ENCODE measurements at regions not wholly inside any gene's neighbourhood (a gene's known extent, or its start where the extent isn't known, plus 50 kb on each side); places are given as distances from the start of the nearest gene placed in this dataset.
A peak's percentile ranks its signal among the peaks of the same experiment; 100 is the strongest.

GRCh38 chr1:181390410-181391077 is 92.8 kb upstream of the CACNA1E start:
- DNase-seq = no peak
- POLR2A ChIA-PET = no interaction called here
- H3K9me3 Mint-ChIP-seq = no peaks in the 10 kb centered on the region

GRCh38 chr1:181391301-181391900 is 91.9 kb upstream of the CACNA1E start:
- Mint-ChIP-seq H3K27ac (no peak overlapping the region), H3K4me3 (no peak overlapping the region), H3K27me3 (no peaks in the 10 kb centered on the region), H3K4me1 (ENCODE audit: low read depth) (peaks cover 24% of the 10 kb centered on the region), H3K9me3 (no peaks in the 10 kb centered on the region), H3K36me3 (no peaks in the 10 kb centered on the region)
- no peak for DNase-seq
- CTCF ChIA-PET = interaction anchor here (1.1 kb wide), 1 partner anchor 34 kb away, joined by 3 read pairs; no protein-coding TSS in a partner anchor
- intact Hi-C loops (cut with micrococcal nuclease) = loop anchor here (10.0 kb wide), 3 partner anchors 357 to 1507 kb away; partner anchors contain the start of genes ACBD6, MR1 and TOR1AIP1
- POLR2A ChIA-PET = no interaction called here

More at GRCh38 chr1:181390410-181391077, 92.8 kb upstream of the CACNA1E start:
- Mint-ChIP-seq H3K4me3 (no peak overlapping the region), H3K27me3 (no peaks in the 10 kb centered on the region), H3K36me3 (no peaks in the 10 kb centered on the region), H3K27ac (no peak overlapping the region), H3K4me1 (ENCODE audit: low read depth) (peaks cover 24% of the 10 kb centered on the region)
- intact Hi-C loops (cut with micrococcal nuclease) = loop anchor here (10.0 kb wide), 3 partner anchors 356 to 1506 kb away; partner anchors contain the start of genes ACBD6, MR1 and TOR1AIP1
- CTCF ChIA-PET = interaction anchor here (1.1 kb wide), 1 partner anchor 34 kb away, joined by 3 read pairs; no protein-coding TSS in a partner anchor

DNA sequence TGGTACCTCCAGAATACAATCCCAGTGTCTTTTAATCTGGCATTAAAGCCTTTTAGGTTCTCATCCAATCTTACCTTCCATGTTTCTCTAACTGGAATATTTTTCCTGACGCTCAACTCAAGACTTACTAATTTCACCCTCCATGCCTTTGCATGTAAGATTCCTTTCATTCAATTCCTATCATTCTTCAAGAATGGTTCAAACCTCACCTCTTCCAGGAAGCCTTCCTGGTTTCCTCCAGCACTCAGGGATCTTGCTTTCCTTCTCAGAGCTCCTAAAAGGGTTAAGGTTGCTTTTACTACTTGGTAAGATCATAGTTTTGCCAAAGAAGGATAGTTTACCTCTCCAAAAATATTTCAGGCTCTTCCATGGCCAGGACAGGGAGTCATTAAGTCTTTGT is 91.2 kb upstream of the CACNA1E start:
- no peak for DNase-seq
- H3K27ac Mint-ChIP-seq = no peak overlapping the region
- no peaks in the 10 kb centered on the region for H3K36me3 Mint-ChIP-seq
- intact Hi-C loops (cut with micrococcal nuclease) = loop anchor here (10.0 kb wide), 3 partner anchors 357 to 1507 kb away; partner anchors contain the start of genes ACBD6, MR1 and TOR1AIP1
- ChIA-PET POLR2A (no interaction called here), CTCF (no interaction called here)
- peaks cover 24% of the 10 kb centered on the region for H3K4me1 Mint-ChIP-seq (ENCODE audit: low read depth)
- H3K9me3 Mint-ChIP-seq = no peaks in the 10 kb centered on the region
- H3K4me3 Mint-ChIP-seq = no peak overlapping the region
- H3K27me3 Mint-ChIP-seq = no peaks in the 10 kb centered on the region

GRCh38 chr1:181392613-181393220 is 90.6 kb upstream of the CACNA1E start:
- Mint-ChIP-seq H3K27ac (peak overlapping the region; percentile 3), H3K4me1 (ENCODE audit: low read depth) (peaks cover 27% of the 10 kb centered on the region), H3K4me3 (no peak overlapping the region), H3K36me3 (no peaks in the 10 kb centered on the region), H3K27me3 (no peaks in the 10 kb centered on the region), H3K9me3 (no peaks in the 10 kb centered on the region)
- no peak for DNase-seq
- intact Hi-C loops (cut with micrococcal nuclease) = loop anchor here (10.0 kb wide), 3 partner anchors 358 to 1508 kb away; partner anchors contain the start of genes ACBD6, MR1 and TOR1AIP1
- ChIA-PET CTCF (interaction anchor here (1.1 to 1.2 kb wide), 2 partner anchors 9 to 32 kb away, joined by 3 to 5 read pairs; no protein-coding TSS in a partner anchor), POLR2A (no interaction called here)

DNA sequence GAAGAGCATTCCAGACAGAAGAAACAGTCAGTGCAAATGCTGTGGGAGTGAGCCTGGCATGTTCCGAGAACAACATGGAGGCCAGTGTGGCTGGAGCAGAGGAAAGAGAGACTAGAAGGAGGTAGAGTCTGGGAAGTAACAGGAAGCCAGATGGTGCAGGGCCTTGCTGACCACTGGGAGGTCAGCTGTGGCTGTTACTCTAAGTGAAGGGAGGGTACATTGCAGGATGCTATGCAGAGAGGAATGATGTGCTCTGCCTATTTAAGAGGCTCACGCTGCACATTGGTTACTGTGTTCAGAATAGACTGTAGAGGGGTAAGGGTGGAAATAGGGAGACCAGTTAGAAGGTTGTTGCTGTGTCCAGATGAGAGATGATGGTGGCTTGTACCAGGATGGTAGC is 88.6 kb upstream of the CACNA1E start:
- Mint-ChIP-seq H3K27ac (no peak overlapping the region), H3K4me1 (ENCODE audit: low read depth) (peaks cover 44% of the 10 kb centered on the region), H3K9me3 (no peaks in the 10 kb centered on the region), H3K36me3 (no peaks in the 10 kb centered on the region), H3K4me3 (no peak overlapping the region), H3K27me3 (no peaks in the 10 kb centered on the region)
- DNase-seq = no peak
- ChIA-PET POLR2A (no interaction called here), CTCF (interaction anchor here (1.5 kb wide), 1 partner anchor 205 kb away, joined by 3 read pairs; no protein-coding TSS in a partner anchor)
- intact Hi-C loops (cut with micrococcal nuclease) = loop anchor here (5.0 to 10.0 kb wide), 7 partner anchors 307 to 1510 kb away; partner anchors contain the start of genes ACBD6, IER5, MR1 and TOR1AIP1

DNA sequence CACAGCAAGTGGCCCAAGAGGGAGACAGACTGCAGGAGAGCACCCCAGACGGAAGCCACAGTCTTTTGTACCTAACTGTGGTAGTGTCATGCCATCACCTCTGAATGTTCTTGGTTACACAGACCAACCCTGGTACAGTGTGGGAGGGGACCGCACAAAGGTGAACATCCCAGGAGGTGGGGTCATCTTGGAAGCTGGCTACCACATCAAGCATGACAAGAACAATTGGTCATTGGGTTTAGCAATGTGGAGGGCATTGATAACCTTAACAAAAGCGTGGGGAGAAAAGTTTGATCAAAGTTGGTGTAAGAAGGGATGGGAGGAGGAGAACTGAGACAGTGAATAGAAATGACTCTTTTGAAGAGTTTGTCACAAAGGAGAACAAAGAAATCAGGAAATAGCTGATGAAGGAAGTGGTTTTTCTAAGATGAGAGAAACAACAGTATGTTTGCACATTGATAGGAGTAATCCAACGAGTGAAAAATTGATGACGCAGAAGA is 87.1 kb upstream of the CACNA1E start:
- POLR2A ChIA-PET = no interaction called here
- H3K4me3 Mint-ChIP-seq = no peak overlapping the region
- intact Hi-C loops (cut with micrococcal nuclease) = loop anchor here (1.0 to 10.0 kb wide), 9 partner anchors 20 to 1511 kb away; partner anchors contain the start of genes ACBD6, IER5, MR1 and TOR1AIP1
- H3K27me3 Mint-ChIP-seq = no peaks in the 10 kb centered on the region
- H3K9me3 Mint-ChIP-seq = no peaks in the 10 kb centered on the region
- no peak overlapping the region for H3K27ac Mint-ChIP-seq
- H3K36me3 Mint-ChIP-seq = no peaks in the 10 kb centered on the region
- CTCF ChIA-PET = interaction anchor here (0.5 to 1.4 kb wide), 3 partner anchors 27 to 891 kb away, joined by 3 to 5 read pairs (median 4); no protein-coding TSS in a partner anchor
- peaks cover 50% of the 10 kb centered on the region for H3K4me1 Mint-ChIP-seq (ENCODE audit: low read depth)
- DNase-seq = peak; percentile 70

- no peaks in the 10 kb centered on the region for H3K9me3 Mint-ChIP-seq
- no peaks in the 10 kb centered on the region for H3K27me3 Mint-ChIP-seq
- no peak overlapping the region for H3K27ac Mint-ChIP-seq
- no peak for DNase-seq
- POLR2A ChIA-PET = no interaction called here
- H3K36me3 Mint-ChIP-seq = no peaks in the 10 kb centered on the region
- intact Hi-C loops (cut with micrococcal nuclease) = loop anchor here (1.0 to 10.0 kb wide), 9 partner anchors 19 to 1512 kb away; partner anchors contain the start of genes ACBD6, IER5, MR1 and TOR1AIP1
- no peak overlapping the region for H3K4me3 Mint-ChIP-seq
- peaks cover 47% of the 10 kb centered on the region for H3K4me1 Mint-ChIP-seq (ENCODE audit: low read depth)
- CTCF ChIA-PET = interaction anchor here (0.5 to 1.4 kb wide), 4 partner anchors 20 to 890 kb away, joined by 3 to 5 read pairs (median 4); no protein-coding TSS in a partner anchor
Observed at GRCh38 chr1:181396811-181397210, 86.5 kb upstream of the CACNA1E start.

GRCh38 chr1:181397845-181398244 is 85.5 kb upstream of the CACNA1E start:
- H3K27ac Mint-ChIP-seq = peak overlapping the region; percentile 53
- peaks cover 38% of the 10 kb centered on the region for H3K4me1 Mint-ChIP-seq (ENCODE audit: low read depth)
- POLR2A ChIA-PET = no interaction called here
- no peaks in the 10 kb centered on the region for H3K27me3 Mint-ChIP-seq
- intact Hi-C loops (cut with micrococcal nuclease) = loop anchor here (2.0 to 10.0 kb wide), 9 partner anchors 25 to 1513 kb away; partner anchors contain the start of genes ACBD6, IER5, MR1 and TOR1AIP1
- H3K4me3 Mint-ChIP-seq = no peak overlapping the region
- no peaks in the 10 kb centered on the region for H3K36me3 Mint-ChIP-seq
- CTCF ChIA-PET = interaction anchor here (0.7 to 2.2 kb wide), 4 partner anchors 9 to 208 kb away, joined by 3 to 11 read pairs (median 4); no protein-coding TSS in a partner anchor
- peak; percentile 39 for DNase-seq
- no peaks in the 10 kb centered on the region for H3K9me3 Mint-ChIP-seq

DNA sequence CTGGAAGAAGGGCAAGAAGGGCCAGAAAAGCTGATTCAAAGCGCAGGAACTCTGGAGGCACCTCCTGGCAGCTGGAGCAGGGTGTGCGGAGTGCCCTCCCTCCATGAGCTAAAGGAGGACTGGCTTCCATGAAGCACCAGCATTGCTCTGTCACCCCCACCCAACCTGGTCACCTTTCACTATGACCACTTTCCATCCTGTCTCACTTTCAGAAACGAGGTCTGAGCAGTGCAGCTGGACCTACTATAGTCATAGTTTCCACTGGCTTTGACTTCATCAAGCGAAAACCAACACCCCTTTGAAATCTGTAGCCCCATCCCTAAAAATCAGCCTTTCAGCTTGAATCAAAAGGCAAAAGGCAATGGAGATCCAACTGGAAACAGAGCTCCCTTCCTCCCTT is 84.8 kb upstream of the CACNA1E start:
- peak; percentile 70 for DNase-seq
- ChIA-PET CTCF (interaction anchor here (0.8 to 2.2 kb wide), 4 partner anchors 10 to 208 kb away, joined by 3 to 11 read pairs (median 4); no protein-coding TSS in a partner anchor), POLR2A (no interaction called here)
- Mint-ChIP-seq H3K9me3 (no peaks in the 10 kb centered on the region), H3K4me3 (no peak overlapping the region), H3K27ac (no peak overlapping the region), H3K27me3 (no peaks in the 10 kb centered on the region), H3K36me3 (no peaks in the 10 kb centered on the region), H3K4me1 (ENCODE audit: low read depth) (peaks cover 32% of the 10 kb centered on the region)
- intact Hi-C loops (cut with micrococcal nuclease) = loop anchor here (2.0 to 10.0 kb wide), 8 partner anchors 24 to 1514 kb away; partner anchors contain the start of genes ACBD6, IER5, MR1 and TOR1AIP1

GRCh38 chr1:181405584-181405983 is 77.7 kb upstream of the CACNA1E start:
- DNase-seq = no peak
- ChIA-PET POLR2A (no interaction called here), CTCF (no interaction called here)
- H3K9me3 Mint-ChIP-seq = no peaks in the 10 kb centered on the region
- peaks cover 11% of the 10 kb centered on the region for H3K4me1 Mint-ChIP-seq (ENCODE audit: low read depth)
- H3K36me3 Mint-ChIP-seq = no peaks in the 10 kb centered on the region
- H3K4me3 Mint-ChIP-seq = no peak overlapping the region
- no peaks in the 10 kb centered on the region for H3K27me3 Mint-ChIP-seq
- no peak overlapping the region for H3K27ac Mint-ChIP-seq
- intact Hi-C loops (cut with micrococcal nuclease) = no loop called here

DNA sequence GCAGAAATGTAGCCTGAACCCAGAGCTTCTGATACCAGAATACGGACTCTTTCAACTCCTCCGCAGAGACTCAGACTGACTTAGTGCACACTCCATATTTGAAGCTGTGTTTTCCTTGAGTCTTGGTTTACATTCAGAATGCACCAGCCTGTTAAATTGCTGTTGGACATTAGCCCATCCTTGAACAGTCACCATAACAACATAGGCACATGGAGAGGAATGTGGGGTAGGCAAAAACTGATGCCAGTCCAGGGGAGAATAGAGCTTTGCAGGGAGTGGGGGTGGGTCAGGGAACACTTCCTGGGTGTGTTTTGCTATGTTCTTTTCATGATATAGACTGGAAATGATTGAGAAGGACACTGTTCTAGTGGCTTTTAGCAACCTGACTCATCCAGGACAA is 76.3 kb upstream of the CACNA1E start:
- CTCF ChIA-PET = no interaction called here
- peaks cover 4% of the 10 kb centered on the region for H3K4me1 Mint-ChIP-seq (ENCODE audit: low read depth)
- no peak overlapping the region for H3K4me3 Mint-ChIP-seq
- H3K27me3 Mint-ChIP-seq = no peaks in the 10 kb centered on the region
- no peaks in the 10 kb centered on the region for H3K9me3 Mint-ChIP-seq
- H3K27ac Mint-ChIP-seq = no peak overlapping the region
- POLR2A ChIA-PET = no interaction called here
- DNase-seq = no peak
- intact Hi-C loops (cut with micrococcal nuclease) = no loop called here
- no peaks in the 10 kb centered on the region for H3K36me3 Mint-ChIP-seq
